HL-60 (cell line): ENCODE measurements at regions not wholly inside any gene's neighbourhood (a gene's known extent, or its start where the extent isn't known, plus 50 kb on each side); places are given as distances from the start of the nearest gene placed in this dataset.

Source experiments
- CTCF ChIP-seq: IDR thresholded peaks from one replicate; pipeline ENCODE4 v1.5.1; 2011; ENCODE audit warnings: low read length, control low read depth, inconsistent platforms; ENCODE audit not compliant: insufficient read depth
- TF ChIP-seq, protein P1 (sequence below): IDR thresholded peaks from 2 replicates; pipeline ENCODE4 v1.6.1; 2012; ENCODE audit warnings: low read depth; ENCODE audit not compliant: insufficient replicate concordance

DNA sequence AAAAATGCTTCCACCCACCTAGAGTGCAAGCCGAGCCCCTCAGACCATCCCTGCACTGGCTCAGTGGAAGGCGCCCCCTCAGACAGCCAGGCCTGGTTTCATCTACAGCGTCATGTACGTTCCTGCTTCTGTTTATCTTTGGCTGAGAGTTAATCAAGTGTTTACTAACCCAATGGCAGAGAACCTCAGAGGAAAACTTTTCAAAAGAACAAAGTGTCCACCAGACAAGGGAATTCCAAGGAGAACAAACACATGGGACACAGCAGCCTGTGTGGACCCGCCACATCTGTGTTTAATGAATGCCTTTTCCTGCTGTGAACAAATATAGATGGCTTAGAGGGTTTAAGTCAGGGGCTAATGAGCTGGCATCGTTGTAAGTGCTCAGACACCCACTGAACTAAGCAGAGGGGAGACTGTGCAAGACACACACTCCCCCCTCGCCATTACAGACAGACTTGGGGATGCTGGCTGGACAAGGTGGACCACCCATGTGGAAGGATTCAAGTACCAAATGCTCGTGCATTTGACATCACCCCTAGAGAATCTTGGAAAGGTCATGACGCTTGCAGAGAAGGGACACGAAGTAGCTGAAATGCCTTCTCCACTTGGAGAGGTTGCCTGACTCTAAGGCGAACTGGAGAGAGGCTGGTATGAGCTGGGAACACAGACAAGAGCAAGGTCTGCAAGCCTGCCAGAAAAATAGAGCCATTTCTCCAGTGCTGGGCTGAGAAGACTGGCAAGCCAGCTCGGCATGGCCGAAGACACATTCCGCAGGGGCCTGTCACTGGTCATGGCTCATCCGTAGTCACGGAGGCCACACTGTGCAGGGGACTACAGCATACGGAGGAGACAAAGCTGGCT lies 53.5 kb upstream of the NXT1 start:
- no peak for TF ChIP-seq CTCF
- TF ChIP-seq, protein P1, sequence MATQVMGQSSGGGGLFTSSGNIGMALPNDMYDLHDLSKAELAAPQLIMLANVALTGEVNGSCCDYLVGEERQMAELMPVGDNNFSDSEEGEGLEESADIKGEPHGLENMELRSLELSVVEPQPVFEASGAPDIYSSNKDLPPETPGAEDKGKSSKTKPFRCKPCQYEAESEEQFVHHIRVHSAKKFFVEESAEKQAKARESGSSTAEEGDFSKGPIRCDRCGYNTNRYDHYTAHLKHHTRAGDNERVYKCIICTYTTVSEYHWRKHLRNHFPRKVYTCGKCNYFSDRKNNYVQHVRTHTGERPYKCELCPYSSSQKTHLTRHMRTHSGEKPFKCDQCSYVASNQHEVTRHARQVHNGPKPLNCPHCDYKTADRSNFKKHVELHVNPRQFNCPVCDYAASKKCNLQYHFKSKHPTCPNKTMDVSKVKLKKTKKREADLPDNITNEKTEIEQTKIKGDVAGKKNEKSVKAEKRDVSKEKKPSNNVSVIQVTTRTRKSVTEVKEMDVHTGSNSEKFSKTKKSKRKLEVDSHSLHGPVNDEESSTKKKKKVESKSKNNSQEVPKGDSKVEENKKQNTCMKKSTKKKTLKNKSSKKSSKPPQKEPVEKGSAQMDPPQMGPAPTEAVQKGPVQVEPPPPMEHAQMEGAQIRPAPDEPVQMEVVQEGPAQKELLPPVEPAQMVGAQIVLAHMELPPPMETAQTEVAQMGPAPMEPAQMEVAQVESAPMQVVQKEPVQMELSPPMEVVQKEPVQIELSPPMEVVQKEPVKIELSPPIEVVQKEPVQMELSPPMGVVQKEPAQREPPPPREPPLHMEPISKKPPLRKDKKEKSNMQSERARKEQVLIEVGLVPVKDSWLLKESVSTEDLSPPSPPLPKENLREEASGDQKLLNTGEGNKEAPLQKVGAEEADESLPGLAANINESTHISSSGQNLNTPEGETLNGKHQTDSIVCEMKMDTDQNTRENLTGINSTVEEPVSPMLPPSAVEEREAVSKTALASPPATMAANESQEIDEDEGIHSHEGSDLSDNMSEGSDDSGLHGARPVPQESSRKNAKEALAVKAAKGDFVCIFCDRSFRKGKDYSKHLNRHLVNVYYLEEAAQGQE = no peak
